MM.1S (cell line): ENCODE measurements at regions not wholly inside any gene's neighbourhood (a gene's known extent, or its start where the extent isn't known, plus 50 kb on each side); places are given as distances from the start of the nearest gene placed in this dataset.

Experiments used
- EZH2 ChIP-seq: fragments of 300-600 bp; sonication (generic); optimal IDR thresholded peaks from 2 replicates; pipeline ENCODE3; 2017; ENCODE audit warnings: low read depth, mild to moderate bottlenecking, antibody characterized with exemption, low read length, mixed read lengths
- TF ChIP-seq, protein P1 (sequence below): fragments of 300-600 bp; sonication (generic); IDR thresholded peaks from 2 replicates; pipeline ENCODE4 v1.5.1; 2016; ENCODE audit warnings: antibody characterized with exemption, low read length, mixed read lengths

DNA sequence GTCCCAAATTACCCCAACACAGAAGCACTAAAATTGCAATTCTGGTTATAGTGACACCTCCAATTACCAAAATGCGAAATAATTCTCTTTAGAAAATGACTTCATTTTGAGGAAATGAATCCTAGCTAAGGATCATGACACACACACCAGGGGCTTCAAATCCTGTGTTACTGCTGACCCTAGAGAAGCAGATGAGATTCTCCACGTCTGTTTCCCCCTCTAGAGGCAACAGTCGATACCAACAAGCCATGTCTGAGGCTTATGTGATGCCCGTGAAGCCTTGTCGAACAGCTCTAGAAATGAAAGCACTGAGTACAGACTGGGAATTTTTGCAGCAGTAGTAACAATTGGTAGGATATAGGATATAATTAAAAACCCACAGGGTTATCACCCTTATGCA, 153.6 kb upstream of the TMTC4 start:
- TF ChIP-seq, protein P1, sequence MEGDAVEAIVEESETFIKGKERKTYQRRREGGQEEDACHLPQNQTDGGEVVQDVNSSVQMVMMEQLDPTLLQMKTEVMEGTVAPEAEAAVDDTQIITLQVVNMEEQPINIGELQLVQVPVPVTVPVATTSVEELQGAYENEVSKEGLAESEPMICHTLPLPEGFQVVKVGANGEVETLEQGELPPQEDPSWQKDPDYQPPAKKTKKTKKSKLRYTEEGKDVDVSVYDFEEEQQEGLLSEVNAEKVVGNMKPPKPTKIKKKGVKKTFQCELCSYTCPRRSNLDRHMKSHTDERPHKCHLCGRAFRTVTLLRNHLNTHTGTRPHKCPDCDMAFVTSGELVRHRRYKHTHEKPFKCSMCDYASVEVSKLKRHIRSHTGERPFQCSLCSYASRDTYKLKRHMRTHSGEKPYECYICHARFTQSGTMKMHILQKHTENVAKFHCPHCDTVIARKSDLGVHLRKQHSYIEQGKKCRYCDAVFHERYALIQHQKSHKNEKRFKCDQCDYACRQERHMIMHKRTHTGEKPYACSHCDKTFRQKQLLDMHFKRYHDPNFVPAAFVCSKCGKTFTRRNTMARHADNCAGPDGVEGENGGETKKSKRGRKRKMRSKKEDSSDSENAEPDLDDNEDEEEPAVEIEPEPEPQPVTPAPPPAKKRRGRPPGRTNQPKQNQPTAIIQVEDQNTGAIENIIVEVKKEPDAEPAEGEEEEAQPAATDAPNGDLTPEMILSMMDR = no peak
- no peak for TF ChIP-seq EZH2
